ENCODE measurements at regions not wholly inside any gene's neighbourhood (a gene's known extent, or its start where the extent isn't known, plus 50 kb on each side); places are given as distances from the start of the nearest gene placed in this dataset.
"Not testable (repeated sequence)": the region's sequence is repeated elsewhere in the genome, so short reads cannot be mapped to it uniquely, and the experiment has no call there.

GRCh38 chr5:68861099-68861498 is 232.7 kb upstream of the SLC30A5 start:
- no peak for DNase-seq (ENCODE audit: low read depth, low spot score)
- Histone ChIP-seq H3K27ac (ENCODE audit: low read length) (no peak overlapping the region), H3K9me3 (ENCODE audit: control insufficient read depth, insufficient read depth, low read depth, low read length) (no peaks in the 10 kb centered on the region), H3K27me3 (ENCODE audit: control insufficient read depth, insufficient read depth, low read length) (no peaks in the 10 kb centered on the region; the same call in 1 of the 2 replicates), H3K4me3 (ENCODE audit: low read depth in 2 of 2, low read length in 2 of 2) (no peak overlapping the region), H3K36me3 (ENCODE audit: control insufficient read depth, insufficient read depth, low read length) (no peaks in the 10 kb centered on the region), H3K4me1 (ENCODE audit: control insufficient read depth, insufficient read depth, low read length) (no peaks in the 10 kb centered on the region)
- ChIA-PET POLR2A (no interaction called here), CTCF (no interaction called here)
- no peak for ATAC-seq
- intact Hi-C loops (cut with micrococcal nuclease; ENCODE audit: unreplicated experiment), result no loop called here
- TF ChIP-seq POLR2AphosphoS5 (IDR thresholded peaks at IDR 0.05; ENCODE audit: low read depth, low read length) (no peak), CTCF (IDR thresholded peaks at IDR 0.05) (no peak), SIN3A (IDR thresholded peaks at IDR 0.05; ENCODE audit: borderline replicate concordance, insufficient read depth, low read depth, low read length) (no peak), REST (IDR thresholded peaks at IDR 0.05; ENCODE audit: insufficient read depth in 1 of 2, low read depth in 2 of 2, low read length in 1 of 2) (no peak), TCF7L2 (IDR thresholded peaks at IDR 0.05; ENCODE audit: low read depth, low read length) (no peak)
- BruUV-seq (replicated peaks), result no TSS peak
- in situ Hi-C loops (cut with HindIII; ENCODE audit: low pct_unique_long_range_greater_than_20kb, low sequenced_read_pairs), result no loop called here

- ChIA-PET CTCF (no interaction called here), POLR2A (no interaction called here)
- no peak for TF ChIP-seq SIN3A (IDR thresholded peaks at IDR 0.05; ENCODE audit: borderline replicate concordance, insufficient read depth, low read depth, low read length)
- TF ChIP-seq POLR2AphosphoS5 (IDR thresholded peaks at IDR 0.05; ENCODE audit: low read depth, low read length), result no peak
- TF ChIP-seq CTCF (IDR thresholded peaks at IDR 0.05), result no peak
- TF ChIP-seq REST (IDR thresholded peaks at IDR 0.05; ENCODE audit: insufficient read depth in 1 of 2, low read depth in 2 of 2, low read length in 1 of 2), result no peak
- TF ChIP-seq TCF7L2 (IDR thresholded peaks at IDR 0.05; ENCODE audit: low read depth, low read length), result no peak
- no peaks in the 10 kb centered on the region for H3K36me3 ChIP-seq (ENCODE audit: control insufficient read depth, insufficient read depth, low read length)
- DNase-seq (ENCODE audit: low read depth, low spot score) (no peak), ATAC-seq (no peak)
- BruUV-seq (replicated peaks), result no TSS peak
- no peak overlapping the region for H3K4me3 ChIP-seq (ENCODE audit: low read depth in 2 of 2, low read length in 2 of 2)
- in situ Hi-C loops (cut with HindIII; ENCODE audit: low pct_unique_long_range_greater_than_20kb, low sequenced_read_pairs), result no loop called here
- intact Hi-C loops (cut with micrococcal nuclease; ENCODE audit: unreplicated experiment), result no loop called here
- no peaks in the 10 kb centered on the region for H3K4me1 ChIP-seq (ENCODE audit: control insufficient read depth, insufficient read depth, low read length)
- no peaks in the 10 kb centered on the region for H3K9me3 ChIP-seq (ENCODE audit: control insufficient read depth, insufficient read depth, low read depth, low read length)
- no peak overlapping the region for H3K27ac ChIP-seq (ENCODE audit: low read length)
- H3K27me3 ChIP-seq (ENCODE audit: control insufficient read depth, insufficient read depth, low read length), result no peaks in the 10 kb centered on the region; the same call in 1 of the 2 replicates
Observed at GRCh38 chr5:68862560-68862959, 231.3 kb upstream of the SLC30A5 start.

- H3K9me3 ChIP-seq (ENCODE audit: control insufficient read depth, insufficient read depth, low read depth, low read length); H3K27ac ChIP-seq (ENCODE audit: low read length); H3K36me3 ChIP-seq (ENCODE audit: control insufficient read depth, insufficient read depth, low read length); in situ Hi-C loops (cut with HindIII; ENCODE audit: low pct_unique_long_range_greater_than_20kb, low sequenced_read_pairs); POLR2A ChIA-PET; BruUV-seq (replicated peaks); H3K27me3 ChIP-seq (ENCODE audit: control insufficient read depth, insufficient read depth, low read length); ATAC-seq; intact Hi-C loops (cut with micrococcal nuclease; ENCODE audit: unreplicated experiment); H3K4me3 ChIP-seq (ENCODE audit: low read depth in 2 of 2, low read length in 2 of 2); DNase-seq (ENCODE audit: low read depth, low spot score); CTCF ChIA-PET; H3K4me1 ChIP-seq (ENCODE audit: control insufficient read depth, insufficient read depth, low read length): not testable (repeated sequence)
Observed at GRCh38 chr5:68865192-68865591, 228.6 kb upstream of the SLC30A5 start.
